ENCODE measurements at regions not wholly inside any gene's neighbourhood (a gene's known extent, or its start where the extent isn't known, plus 50 kb on each side); places are given as distances from the start of the nearest gene placed in this dataset.

DNA sequence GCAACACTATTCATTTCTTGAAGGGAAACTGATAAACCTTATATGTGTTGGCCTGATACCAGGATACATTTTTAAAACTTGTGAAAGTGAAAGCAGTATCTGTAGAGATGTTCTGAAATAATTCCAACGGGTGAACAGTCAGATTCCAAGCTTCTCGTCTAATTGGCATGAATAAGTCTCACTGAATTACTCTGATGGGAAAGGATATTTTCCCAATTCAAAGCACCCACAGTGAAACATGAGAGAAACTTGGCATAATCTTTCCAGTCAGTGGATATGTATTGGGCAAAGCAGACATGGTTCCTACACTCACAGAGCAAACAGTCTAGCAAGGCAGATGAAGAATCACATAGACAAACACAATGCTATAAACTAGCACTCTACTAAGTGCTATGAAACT is 413.1 kb downstream of the MED13L start:
- intact Hi-C loops (cut with DNase I), result no loop called here
- DNase-seq, result no peak

DNA sequence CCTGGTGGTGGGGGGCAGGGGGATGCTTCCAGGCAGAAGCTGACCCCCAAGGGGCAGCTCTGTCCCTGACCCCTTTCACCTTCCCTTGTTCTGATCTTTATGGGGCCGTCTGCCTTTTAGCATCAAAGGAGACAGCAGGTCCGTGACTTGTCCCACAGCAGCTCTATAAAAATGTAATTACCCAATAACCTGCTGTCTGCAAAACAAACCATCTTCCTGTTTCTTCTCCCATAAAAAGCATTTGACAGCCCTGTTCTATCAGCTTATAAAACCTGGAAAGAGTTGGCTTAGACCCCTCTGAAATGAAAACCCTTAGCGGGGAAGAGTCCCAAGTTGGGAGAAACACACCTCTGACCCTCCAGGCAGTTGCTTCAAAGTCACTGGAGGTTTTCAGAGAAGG is 416.9 kb downstream of the MED13L start:
- intact Hi-C loops (cut with DNase I), result no loop called here
- no peak for DNase-seq

DNA sequence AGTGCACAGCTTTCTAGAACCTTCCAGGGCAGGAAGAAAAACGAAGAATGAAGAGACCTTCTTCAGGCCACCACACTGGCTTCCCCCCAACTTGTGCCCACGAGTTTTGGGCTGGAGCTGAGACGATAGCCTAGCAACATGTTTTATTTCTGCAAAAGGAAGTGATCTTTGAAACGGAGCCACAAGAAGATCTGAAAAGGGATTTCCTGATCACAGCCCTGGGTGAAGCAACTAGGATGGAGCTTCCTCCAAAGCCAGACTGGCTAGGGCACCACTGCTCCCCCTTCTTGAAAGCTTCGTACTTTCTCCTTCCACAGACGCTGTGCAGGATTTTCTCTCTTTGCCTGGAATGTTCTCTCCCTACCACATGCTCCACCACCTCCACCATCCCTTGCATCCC is 418.3 kb downstream of the MED13L start:
- intact Hi-C loops (cut with DNase I), result no loop called here
- DNase-seq, result peak in 19 of 42 donors; percentile 1 to 48 (median 15)

DNA sequence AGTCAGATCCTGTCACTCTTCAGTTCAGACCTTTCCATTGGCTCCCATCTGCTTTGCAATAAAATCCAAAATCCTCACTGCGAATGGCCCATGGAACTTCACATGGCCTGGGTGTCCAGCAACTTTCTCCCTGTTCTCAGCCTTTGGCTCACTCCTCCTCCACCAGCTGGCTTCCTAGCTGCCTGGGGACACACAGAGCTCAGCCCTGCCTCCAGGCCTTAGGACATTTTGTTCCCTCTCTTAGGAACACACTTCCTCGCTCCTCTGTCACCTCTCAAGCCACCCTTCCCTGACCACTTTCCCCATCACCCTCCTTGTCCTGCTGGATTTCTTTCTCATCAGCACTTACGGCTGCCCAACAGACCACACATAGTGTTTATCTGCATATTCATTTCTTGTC is 419.6 kb downstream of the MED13L start:
- intact Hi-C loops (cut with DNase I), result no loop called here

DNA sequence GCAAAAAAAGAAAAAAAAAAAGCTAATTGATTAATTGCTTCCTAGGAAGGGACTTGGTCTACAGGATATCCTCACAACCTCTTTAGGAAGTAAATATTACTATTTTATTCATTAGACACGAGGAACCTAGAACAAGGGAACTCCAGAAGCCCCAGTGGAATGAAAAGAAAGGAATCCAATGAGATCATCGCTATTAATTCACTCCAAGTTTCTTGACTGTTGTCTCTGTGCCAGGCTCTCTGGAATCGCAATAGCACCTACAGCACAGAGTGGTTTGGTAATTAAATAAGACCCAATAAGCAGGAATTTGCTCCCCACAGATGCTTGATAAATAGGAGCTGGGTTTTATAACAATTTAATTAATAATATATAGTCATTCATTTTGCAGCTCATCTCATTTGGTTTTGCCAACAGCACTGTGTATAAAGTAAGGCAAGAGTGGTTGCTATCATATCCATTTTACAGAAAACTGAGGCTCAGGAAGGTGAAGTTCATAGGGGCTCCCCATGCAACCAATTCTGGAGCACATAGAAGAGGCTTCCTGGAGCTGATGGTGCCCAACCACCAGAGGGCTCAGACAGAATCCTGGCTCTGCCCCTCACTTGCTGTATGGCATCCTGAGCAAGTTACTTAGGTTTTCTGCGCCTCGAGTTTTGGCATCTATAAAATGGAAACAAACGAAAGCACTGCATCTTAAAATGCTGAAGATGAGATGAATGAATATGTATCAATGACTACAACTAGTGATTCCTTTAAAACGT is 420.2 kb downstream of the MED13L start:
- intact Hi-C loops (cut with DNase I), result no loop called here
- DNase-seq, result no peak

More for the DNA sequence above, 419.6 kb downstream of the MED13L start:
- DNase-seq, result no peak

DNA sequence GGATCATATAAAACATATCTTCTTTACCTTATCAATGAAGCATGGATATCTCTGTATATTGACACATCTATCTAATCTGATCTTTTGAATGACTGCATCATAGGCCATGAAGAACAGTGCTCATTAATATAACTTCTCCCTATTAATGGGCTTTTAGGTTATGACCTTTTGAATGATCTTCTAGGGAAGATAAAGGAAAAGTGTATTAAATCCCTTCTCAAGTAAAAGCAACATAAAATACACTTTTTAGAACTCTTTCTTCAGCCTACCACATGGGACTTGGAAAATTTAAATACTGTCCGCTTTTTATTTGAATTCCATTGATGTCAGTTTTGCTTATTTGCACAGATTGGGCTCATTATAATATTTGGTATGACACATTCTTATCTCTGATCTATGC is 425.4 kb downstream of the MED13L start:
- intact Hi-C loops (cut with DNase I), result no loop called here
- no peak for DNase-seq

DNA sequence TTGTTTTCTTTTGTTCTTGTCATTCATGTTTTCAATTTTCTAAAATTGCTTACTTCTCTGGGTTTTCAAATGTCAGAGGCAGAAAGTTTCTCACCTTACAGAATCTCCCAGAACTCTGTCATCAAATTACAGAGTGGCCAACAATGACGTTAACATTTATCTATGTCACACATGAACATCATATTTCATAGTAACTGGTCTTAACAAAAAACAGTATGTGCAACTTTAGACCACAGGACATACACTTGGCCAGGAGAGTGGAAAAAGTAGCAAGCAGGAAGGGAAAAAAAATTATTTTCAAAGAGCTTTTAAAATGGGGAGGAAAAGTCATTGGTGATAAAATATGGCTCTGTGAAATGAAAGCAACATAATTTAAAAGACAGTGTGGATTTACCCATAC is 426.5 kb downstream of the MED13L start:
- intact Hi-C loops (cut with DNase I), result no loop called here
- no peak for DNase-seq

DNA sequence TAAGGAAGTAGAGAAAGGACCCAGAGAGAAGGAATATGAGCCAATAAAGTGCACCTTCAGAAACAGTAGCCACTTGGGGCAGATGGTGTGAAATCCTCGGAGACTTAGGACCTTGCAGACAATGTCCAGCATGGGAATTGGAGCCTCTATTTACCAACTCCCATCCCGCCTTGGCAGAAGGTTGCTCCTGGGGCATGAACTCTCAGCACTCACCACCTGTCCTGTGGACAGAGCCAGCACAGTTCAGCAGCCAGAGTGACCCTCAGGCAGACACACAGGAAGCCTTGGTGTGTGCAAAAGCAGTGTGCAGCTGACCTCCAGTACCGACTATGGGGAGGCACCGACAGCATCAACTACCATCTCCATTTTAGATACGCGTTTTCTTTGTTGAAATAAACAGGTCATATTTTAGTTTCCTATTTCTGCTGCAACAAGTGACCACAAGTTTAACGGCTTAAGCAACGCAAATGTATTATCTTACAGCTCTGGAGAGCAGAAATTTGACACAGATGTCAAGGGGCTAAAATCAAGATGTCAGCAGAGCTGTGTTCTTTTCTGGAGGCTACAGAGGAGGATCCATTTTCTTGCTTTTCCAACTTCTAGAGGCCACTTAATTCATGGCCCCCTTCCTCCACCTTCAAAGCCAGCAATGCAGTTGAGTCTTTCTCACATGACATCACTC is 428.1 kb downstream of the MED13L start:
- no peak for DNase-seq
- intact Hi-C loops (cut with DNase I), result no loop called here

DNA sequence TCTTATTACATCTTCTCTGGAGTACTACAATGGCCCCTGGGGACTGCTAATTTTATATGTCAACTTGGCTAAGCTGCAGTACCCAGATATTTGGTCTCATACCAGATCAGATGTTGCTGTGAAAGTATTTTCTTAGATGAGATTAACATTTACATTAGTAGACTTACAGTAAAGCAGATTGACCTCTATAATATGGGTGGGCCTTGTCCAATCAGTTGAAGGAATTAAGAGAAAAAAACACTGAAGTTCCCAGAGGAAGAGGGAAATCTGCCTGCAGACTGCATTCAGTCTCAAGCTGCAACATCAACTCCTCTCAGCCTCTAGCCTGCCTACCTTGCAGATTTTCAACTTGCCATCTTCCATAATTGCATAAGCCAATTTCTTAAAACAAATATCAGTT is 430.1 kb downstream of the MED13L start:
- DNase-seq, result no peak
- intact Hi-C loops (cut with DNase I), result no loop called here

DNA sequence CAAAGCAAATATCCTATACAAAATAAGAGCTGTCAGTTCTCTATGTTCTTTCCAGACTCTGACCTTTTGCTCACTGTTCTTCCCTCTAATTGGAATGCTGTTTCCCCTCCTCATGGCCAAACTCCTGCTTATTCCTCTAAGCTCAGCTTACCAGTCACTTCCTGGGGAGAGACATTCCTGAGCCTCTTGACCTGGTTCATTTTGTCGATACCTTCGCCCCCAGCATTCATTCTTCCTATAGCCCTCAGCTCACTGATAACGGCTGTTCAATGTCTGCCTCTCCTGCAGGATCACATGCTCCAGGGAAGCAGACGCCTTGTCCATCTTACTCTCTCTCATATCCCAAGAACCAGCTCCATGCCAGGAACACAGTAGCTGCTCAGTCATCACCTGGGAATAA is 431.0 kb downstream of the MED13L start:
- intact Hi-C loops (cut with DNase I), result no loop called here
- DNase-seq, result no peak

DNA sequence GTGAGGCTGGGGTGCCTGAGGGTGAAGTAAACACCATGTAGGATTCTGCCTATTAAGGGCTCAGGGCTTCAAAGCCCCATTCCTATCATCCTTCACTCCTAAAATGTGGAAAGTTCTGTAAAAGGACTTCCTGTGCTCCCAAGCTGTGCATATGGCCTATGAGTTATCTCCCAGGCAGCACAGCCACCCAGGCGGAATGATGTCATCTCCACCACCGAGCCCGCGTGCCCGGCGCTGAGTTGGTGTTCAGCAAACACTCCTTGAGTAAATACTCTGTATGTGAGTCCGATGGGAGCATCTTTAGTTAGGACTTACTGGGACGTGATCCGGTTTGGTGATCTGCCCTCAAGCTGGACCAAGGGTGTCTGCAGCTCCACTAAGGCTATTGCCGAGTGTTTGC is 437.3 kb downstream of the MED13L start:
- intact Hi-C loops (cut with DNase I), result no loop called here
- no peak for DNase-seq

DNA sequence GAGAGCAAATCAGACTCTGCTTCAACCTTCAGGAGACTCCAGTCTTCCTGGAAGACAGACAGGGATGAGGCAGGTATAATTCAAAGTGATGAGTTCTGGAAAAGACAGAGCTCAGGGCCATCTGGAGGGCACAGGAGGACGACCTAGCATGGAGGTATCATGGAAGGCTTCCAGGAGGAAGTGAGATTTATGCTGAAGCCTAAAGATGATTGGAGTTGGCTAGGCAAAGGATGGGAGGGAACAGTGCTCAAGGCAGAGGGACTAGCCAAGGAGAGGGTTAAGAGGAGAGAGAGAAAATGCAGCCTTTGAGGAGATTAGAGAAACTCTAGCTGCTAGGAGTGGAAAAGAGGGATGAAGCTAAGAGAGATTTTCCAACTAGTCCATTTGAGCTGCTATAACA is 438.5 kb downstream of the MED13L start:
- intact Hi-C loops (cut with DNase I), result no loop called here

DNA sequence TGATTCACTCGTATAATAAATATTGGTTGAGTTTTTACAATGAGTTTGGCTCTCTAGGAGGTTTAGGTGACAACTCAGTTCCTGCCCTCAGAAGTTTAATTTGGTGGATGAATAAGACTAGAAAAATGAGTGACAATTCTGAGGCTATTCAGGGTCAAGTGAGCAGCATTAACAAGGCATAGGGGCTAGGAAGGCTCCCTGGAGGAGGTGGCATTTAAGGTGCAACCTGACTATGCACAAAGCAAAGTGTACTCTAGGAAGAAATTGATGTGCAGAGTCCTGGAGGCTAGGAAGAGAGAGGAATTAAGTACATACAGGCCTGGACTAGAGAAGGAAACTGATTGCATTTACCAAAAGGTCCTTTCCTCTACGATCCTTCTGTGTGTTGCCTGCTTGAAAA is 440.3 kb downstream of the MED13L start:
- intact Hi-C loops (cut with DNase I), result no loop called here
- DNase-seq, result no peak

More for the DNA sequence above, 438.5 kb downstream of the MED13L start:
- no peak for DNase-seq

DNA sequence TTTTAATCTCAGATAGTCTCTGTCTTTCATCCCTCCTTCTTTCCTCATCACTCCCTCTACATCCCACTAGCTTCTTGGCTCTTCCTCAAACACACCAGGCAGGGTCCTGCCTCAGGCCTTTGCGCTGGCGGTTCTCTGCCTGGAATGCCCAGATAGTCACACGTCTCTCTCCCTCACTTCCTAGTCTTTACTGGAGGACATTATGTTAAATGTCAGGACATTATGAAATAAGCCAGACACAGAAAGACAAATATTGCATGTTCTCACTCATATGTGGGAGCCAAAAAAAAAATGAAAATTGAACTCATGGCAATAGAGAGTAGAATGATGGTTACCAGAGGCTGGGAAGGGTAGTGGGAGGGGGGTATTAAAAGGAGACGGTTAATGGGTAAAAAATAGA is 442.0 kb downstream of the MED13L start:
- intact Hi-C loops (cut with DNase I), result no loop called here
- no peak for DNase-seq

DNA sequence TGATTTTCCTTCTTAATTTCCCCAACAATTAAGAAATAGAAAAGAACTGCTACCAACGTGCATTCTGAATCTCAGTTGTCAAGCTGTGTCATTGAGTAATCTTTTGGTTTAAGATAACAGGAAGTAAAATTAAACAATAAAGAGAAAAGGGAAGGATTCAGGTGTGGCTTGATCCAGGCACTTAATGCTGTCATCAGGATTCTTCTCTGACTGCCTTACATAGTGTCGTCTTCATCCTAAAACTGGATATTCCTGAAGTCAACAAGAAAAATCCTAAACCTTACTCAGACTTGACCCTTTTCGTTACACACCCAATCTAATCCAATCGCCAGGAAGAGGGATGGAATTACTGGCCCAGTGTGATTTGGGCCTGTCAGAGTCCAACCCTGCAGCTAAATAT is 443.8 kb downstream of the MED13L start:
- intact Hi-C loops (cut with DNase I), result no loop called here
- no peak for DNase-seq

DNA sequence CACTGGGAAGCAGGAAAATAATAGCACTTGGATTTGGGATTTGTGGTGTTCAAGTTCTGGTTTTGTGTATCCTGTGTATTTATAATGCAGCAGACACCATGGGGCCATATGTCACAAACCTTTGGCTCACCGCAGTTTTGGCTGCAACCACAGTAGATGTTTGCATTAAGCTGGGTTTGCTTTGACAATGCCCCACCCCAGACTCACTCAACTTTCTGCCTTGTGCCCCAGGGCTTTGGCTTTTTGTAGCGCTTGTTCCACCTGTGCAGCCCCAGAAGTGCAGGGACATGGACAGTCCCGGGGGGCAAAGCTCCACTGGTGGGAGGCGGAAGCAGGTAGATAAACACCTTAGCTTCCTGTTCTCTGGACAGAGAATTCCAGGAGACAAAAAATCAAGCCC is 446.9 kb downstream of the MED13L start:
- no peak for DNase-seq
- intact Hi-C loops (cut with DNase I), result no loop called here

DNA sequence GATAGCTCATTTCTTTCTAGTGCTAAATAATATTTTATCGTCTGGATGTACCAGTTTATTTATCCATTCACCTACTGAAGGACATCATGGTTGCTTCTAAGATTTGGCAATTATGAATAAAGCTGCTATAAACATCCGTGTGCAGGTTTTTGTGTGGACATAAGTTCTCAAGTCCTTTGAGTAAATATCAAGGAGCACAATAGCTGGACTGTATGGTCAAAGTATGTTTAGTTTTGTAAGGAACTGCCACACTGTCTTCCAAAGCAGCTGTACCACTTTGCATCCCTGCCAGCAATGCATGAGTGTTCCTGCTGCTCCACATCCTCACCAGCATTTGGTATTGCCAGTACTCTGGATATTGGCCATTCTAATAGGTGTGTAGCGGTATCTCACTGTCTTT is 447.4 kb downstream of the MED13L start:
- DNase-seq, result no peak
- intact Hi-C loops (cut with DNase I), result no loop called here

DNA sequence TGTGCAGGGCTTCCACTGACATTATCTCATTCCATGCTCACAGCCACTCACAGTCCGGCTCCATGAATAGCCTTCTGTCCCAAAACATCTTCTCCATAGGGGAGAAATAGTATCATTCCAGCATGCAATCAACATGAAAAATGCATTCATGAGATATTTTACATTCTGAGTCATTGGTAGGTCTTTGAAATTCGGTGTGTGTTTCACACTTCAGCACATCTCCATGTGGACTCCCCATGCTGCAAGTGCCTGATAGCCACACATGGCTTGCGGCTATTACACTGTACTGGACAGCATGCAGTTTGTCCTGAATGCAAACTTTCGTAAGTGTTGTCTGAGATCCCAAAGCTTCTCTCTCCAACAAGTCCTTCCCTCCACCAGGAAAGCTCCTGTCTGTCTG is 449.3 kb downstream of the MED13L start:
- DNase-seq, result no peak
- intact Hi-C loops (cut with DNase I), result no loop called here

DNA sequence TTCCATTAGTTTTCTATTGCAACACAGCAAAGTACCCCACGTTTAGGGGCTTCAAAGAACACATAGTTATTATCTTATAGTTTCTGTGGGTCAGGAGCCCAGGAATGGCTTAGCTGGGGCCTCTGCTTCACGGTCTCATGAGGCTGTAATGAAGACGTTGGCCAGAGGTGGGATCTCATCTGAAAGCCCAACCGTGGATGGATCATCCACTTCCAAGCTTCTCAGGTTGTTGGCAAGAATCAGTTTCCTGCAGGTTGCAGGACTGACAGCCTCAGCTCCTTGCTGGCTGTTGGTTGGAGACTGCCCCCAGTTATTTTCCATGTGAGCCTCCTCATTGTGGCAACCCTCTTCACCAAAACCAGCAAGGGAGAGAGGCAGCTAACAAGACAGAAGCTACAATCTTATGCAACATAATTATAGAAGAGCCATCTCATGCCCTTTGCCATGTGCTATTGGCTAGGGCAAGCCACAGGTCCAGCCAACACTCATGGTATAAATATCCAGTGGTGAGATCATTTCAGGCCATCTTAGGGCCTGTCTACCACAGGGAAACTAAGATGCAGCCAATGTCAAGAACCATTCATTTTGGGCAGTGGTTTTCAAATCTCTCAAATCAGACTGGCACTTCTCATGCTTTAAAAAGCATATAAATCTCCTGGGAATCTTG is 452.4 kb downstream of the MED13L start:
- intact Hi-C loops (cut with DNase I), result no loop called here
- no peak for DNase-seq

DNA sequence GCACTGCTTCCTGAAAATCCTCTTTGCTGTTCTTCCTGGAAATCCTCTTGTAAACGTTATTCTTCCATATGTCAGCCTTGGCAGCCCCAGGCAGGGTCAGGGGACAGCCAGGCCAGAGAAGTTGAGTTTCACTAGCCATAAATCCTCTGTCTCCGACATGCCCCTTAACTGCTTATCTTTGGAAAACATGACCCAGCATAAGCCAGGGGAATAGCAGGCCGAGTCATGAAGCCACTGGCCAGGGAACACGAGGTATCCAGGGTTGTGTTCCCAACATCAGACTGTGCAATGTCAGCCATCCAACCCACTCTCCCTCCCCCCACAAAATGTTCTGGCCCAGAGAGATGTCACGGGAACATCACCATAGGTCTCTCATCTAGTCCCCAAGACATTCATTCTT is 453.9 kb downstream of the MED13L start:
- intact Hi-C loops (cut with DNase I), result no loop called here
- DNase-seq, result no peak

DNA sequence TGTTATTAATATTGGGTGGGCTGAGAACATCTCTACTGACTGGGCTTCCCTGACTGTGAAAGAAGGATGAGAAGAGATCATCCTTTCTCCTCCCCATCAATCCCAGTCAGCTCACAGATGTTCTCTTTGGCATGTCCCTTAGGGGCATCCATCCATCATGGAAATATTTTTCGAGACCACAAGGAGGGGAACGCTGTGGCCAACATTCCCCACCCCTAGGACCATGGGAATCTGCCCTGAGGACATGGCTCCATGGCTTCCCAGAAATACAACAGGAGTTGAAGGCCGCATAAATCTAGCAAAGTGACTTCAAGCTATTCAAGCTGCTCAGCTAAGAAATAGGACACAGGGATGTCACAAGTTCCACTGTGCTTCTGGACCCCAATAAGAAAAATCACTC is 456.8 kb downstream of the MED13L start:
- intact Hi-C loops (cut with DNase I), result no loop called here
- DNase-seq, result no peak
